ENCODE measurements at regions not wholly inside any gene's neighbourhood (a gene's known extent, or its start where the extent isn't known, plus 50 kb on each side); places are given as distances from the start of the nearest gene placed in this dataset.

DNA sequence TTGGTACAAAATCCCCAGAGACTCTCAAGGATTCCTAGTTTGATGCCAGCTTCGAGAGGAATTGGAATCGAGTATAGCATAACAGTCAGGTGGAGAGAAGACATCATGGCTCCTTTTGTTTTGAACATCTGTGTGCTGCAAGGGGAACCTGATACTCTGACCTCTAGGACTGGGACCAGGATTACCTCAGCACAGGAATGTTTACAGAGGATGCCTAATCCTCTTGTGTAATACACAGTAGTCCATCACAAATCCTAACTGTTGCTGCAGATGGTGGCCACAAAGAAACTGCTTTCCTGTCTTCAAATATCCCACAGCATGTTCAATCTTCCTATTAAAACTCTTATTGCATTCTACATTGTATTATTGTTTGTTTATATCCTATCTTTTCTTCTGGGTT lies 111.8 kb upstream of the PRMT6 start:
- DNase-seq = no peak

DNA sequence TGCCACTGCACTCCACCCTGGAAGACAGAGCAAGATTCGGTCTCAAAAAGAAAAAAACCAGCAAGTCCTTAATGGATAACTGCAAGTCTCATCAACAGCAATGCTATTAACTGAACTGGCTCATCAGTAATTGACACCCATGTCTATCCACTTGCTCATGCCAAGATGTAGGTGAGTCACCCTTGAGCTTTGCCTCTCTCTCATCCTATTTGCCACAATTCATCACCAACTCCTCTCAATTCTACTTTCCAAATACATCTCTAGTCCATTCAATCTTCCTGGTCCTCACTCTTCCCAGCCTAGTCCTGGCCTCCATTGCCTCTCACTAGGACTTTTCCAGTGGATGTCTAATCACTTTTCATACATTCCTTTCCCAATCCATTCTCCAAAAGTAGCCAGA lies 103.7 kb upstream of the PRMT6 start:
- DNase-seq = no peak

DNA sequence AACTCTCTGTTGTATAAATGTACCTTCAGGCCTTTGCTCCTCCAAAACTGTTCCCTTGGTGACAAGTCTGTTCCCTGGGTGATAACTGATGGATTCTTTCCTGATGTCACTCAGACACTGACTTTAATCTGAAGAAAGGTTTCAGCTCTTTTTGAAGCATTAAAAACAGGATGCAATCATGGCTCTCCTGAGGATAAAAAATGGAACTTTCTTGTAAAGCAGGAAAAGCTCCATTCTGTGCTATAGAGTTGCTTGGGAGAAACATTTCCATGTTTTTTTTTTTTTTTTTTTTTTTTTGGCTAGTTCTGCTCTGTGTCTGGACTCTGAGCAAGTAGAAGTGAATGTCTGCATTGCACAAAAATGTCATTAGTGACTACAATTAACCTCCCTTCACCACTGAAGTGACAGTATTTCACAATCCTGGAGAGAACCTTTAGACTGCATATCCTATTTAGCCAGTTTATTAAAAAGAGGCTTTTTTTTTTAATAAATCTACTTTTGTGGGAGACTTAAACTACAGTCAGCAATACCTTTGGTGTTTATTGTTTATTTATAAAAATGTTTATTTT lies 101.7 kb upstream of the PRMT6 start:
- no peak for DNase-seq

DNA sequence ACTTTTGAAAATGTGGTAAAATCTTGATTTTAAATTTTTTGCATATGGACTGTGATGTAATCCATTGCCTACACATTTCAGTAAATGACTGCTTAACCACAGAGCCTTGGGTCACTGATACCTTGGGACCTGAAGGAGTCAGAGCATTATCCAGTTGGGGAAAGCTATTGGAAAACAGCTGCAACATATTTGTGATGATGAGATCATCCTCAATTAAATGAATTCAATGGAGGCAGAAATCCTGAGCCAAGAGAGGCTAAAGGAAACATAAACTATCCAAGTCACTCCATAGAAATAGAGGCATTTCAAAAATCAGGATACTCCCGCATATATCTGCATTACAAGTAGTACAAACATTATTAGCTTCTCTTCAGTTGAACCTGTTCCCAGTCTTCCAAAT lies 99.8 kb upstream of the PRMT6 start:
- DNase-seq = no peak

DNA sequence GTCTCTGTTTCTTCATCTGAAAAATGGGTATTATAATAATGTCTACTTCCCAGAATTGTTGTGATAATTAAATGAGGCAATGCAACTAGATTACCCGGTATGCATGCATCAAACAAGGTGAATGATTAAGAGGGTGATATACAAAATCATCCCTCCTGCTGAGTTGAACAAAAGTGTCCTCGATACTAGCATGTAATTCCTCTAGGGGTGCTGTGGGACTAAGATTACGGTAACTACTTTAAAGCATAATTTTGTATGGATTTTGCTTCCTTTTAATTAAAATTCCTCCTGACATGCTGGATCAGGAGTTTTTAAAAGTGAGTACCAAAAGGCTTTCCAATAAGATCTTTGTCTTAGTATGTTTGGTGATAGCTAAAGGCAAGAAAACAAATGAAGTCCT lies 98.7 kb upstream of the PRMT6 start:
- DNase-seq = no peak

DNA sequence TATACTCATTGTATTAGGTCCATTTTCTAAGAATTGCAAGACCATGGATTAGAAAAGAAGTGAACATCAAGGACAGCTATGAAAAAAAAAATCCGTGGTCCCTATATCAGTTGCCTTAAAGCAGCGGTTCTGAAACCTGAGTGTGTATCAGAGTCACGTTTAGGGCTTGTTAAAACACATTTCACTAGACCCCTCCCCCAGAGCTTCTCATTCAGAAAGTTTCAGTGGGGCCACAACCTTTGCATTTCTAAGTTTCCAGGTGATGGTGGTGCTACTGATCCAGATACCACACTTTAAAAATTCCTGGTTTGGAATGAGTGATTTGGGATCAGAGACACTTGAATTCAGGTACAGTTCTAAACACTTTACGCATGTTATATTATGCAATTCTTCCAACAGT lies 96.1 kb upstream of the PRMT6 start:
- DNase-seq = no peak

DNA sequence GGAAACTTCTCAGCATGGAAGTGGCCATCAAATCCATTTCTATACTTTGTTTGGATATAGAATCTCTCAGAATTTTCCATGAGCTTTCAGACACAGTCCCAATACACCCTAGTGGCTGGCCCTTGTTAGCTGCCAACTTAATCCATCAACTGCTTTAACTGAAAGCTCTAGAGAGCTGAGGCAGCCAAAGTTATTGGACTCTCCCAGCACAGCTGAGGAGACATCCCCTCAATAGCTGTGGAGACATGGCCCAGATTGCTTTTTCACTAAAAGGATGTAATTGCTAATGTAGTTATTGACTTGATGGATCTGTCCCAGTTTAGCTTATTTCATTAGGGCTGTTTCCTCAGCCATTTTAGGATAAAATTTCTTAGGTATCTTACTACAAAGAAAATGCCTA lies 94.8 kb upstream of the PRMT6 start:
- no peak for DNase-seq

DNA sequence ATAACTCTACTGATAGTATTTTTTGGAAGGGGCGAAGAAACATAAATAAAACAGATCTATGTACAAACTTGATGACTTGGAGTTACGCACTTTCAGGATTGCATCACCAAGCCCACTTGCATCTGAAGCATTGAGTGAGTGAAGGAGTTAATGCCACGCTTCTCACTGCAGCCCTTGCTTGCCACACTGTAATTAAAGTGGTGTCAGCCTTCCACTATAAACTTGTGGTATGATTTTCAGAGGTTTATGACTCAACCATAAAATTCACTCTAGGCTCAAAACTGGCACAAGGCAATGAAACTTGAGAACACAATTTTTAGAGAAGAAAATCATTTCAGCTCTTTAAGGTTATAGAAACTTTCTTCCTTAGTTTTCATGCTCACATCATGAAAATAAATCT lies 93.9 kb upstream of the PRMT6 start:
- DNase-seq = no peak

DNA sequence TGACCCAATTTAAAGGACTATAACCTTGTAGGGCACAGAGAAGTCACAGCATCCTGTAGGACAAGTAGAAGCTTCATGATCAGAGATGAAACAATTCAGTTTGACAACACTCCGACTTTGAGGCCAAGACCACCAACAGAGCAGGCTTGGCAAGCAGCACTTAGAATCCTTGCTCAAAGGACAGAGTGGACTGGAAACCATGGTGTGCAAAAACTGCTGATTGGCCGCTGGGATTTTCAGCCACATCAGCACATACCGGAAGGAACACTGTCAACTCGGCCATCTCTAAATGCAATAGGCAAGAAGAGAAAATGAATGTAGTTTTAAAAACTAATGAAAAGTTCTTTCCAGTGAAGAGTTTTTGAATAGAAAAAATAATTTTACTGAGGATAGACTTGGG lies 92.0 kb upstream of the PRMT6 start:
- DNase-seq = no peak

DNA sequence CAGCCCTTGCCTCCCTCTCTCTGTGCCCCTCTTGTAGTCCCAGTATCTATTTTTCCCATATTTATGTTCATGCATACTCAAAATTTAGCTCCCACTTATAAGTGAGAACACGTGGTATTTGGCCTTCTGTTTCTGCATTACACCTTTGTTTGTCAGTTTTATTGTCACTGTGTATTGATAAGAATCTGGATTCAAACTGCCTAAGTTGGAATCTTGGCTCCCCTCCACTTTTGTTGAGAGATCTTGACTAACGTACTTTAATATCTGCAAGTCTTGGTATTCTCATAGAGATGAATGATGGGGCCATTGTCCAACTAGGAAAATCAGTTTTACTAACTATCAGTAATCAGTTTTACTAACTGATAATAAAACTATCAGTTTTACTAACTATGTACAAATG lies 87.8 kb upstream of the PRMT6 start:
- no peak for DNase-seq

DNA sequence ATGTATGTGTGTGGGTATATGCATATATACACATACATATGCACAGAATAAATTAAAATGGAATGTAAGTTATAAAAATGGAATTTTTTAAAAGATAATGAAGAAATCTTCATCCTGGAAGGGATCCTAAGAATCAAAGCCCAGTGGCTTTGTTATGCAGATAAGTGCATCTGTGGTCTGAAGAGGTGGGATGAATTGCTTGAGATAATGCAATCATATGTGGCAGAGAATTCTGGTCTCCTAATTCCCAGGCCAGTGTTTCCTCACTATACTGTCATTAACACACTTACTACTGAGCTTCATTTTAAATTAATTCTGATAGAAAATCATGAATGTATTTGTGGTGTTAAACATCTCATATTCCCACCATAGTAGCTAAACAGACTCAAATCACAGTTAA lies 86.7 kb upstream of the PRMT6 start:
- DNase-seq = no peak

DNA sequence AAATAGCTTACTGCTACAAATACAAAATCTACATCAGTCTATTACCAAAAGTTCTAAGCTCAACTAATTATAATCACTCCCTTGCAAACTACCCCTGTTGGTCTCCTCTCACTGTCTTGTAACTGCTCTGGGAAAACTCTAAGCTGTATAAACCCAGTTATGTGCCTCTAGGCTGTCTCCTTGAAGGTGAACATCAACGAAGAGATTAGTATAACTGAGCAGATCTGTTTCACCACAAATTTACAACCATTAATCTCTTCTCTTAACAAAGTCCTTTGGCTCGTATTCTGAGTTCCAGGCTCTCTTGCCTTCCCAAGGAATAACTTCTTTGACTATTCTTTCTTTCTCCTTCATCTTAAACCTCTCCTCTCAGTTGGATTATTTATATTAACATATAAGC lies 84.4 kb upstream of the PRMT6 start:
- DNase-seq = no peak

DNA sequence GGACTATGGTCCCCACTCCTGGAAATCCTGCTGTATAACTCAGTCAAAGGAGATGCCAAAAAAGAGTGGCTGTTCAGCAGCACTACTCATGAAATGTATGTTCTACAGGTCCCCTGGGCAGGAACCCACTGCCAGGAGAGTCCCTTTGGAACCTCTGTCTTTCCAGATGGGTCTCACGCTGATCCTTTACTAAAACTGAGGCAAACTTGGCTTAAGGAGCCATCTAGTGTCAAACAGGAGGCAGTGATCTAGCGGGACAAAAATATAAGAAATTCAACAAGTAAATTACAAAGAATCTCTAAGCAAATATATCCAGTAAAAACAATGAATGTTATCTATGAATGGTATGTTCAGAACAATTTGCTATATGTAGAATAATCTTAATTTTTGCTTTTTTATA lies 80.5 kb upstream of the PRMT6 start:
- no peak for DNase-seq

DNA sequence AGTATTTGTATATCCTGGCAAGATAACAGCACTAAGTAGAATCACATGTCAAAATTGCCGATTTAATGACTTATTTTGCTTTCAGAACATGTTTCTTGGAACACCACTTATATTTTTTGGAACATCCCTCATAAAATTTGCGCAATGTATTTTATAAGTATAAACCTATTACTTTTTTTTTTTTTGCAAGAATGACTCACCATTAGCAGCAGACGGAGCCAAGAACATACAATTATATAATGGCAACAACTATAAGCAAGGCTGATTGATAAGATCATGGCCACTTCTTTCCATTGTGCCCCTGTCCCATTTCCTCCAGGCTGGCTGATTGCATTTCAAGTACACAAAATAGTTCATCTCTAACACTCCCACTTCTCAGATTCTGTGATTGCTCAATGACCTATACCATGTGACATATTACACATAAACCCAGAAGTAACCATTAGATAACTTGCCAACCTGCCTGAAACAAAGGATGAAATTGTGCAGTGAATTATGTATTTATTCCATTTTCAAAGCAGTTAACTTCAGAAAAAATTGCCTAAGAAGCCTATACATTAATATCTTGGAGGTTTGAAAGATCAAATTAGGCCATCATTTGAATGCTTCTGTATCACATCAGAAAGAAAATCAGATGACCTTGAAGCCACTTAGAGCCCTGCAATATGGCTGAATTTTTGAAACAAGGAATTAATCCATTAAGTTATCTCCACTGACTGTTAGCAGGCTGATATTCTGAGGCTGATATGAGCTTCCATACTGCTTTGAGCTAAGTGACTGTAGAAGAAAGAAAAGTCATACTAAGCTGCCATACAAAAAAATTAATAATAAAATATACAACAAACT lies 77.8 kb upstream of the PRMT6 start:
- no peak for DNase-seq

DNA sequence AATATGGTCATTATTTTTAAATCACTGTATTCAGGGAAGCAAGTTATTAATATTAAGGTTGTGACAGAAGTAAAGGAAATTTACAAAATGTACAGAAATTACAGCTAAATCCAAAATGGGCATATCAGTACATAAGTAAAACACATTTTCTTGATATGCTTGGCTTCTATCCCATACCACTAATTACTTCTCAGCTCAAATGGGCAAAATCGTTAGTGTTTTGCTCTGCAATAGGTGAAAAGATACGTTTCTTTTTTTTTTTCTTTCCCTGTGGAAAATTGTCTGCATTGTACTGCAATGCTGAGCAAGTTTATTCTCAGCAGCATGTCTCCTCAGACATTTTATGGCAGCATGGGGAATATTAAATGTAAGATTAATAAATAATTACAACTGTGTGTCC lies 77.1 kb upstream of the PRMT6 start:
- no peak for DNase-seq

DNA sequence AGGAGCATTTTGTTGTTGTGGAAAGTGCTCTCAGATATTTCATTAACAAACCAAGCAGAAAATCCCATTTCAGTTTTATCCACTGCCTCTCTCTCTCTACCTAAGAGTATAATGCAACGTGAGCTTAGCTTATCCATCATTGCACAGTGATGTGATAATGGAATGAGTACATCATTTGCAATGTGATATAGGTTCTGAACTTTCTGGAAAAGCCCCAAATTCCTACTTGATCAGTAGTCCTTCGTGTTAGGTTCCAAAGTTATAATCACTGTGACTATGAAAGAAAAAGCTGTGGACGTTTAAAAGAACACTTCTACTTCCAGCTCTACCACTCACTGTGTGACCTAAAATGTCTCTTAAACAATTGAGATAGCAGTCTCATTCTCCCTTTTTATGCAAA lies 76.4 kb upstream of the PRMT6 start:
- no peak for DNase-seq

DNA sequence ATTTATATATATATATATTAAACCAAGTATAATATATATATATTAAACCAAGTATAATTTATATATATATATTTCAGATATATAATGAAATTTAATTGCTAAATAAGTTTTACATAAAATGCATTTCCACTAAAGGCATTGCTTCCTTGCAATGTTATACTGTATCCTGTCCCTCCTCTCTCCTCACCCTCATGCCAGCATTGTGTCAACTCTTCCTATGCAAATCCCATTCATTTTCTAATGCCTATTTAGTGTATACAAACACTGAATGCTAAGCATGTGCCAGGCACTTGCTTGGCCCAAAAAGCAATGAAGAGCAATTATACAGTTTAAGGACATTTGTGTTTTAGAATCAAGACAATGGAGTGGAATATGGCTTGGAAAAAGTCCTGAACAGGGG lies 71.7 kb upstream of the PRMT6 start:
- no peak for DNase-seq

DNA sequence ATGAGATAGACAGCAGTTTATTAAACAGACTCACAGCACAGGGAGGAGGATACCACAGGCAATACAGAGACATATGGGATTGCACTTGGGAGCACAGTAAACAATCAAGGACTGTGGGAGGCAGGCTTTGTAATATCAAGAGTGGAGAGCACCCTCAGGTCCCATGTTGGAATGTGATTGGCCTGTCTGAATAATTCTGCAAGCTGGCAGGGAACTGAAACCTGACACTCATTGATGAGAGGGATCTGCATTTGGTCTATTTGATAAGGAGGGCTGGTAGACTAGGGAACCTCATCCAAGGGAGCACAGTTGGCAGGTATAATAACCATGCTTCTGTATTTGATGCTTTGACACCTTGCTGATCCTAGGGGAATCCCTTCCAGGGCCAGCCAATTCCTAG lies 69.9 kb upstream of the PRMT6 start:
- no peak for DNase-seq

DNA sequence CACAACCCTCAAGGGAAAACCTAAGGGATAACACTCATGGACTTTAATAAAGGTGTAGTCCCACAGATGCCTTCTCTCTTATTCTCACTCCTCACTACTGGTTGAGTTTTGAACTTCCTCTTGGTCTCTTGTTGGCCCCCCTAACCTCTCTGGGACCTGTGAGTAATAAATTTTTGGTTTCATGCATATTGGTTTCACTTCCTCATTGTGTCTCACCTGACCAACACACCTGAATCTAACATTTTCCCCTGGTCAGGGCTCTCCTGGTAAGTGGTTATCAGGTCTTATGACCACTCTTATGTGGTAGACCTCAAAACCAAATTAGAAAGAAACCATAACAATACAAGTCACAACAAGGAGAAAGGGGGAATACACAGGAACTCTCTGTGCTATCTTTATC lies 60.5 kb upstream of the PRMT6 start:
- no peak for DNase-seq

DNA sequence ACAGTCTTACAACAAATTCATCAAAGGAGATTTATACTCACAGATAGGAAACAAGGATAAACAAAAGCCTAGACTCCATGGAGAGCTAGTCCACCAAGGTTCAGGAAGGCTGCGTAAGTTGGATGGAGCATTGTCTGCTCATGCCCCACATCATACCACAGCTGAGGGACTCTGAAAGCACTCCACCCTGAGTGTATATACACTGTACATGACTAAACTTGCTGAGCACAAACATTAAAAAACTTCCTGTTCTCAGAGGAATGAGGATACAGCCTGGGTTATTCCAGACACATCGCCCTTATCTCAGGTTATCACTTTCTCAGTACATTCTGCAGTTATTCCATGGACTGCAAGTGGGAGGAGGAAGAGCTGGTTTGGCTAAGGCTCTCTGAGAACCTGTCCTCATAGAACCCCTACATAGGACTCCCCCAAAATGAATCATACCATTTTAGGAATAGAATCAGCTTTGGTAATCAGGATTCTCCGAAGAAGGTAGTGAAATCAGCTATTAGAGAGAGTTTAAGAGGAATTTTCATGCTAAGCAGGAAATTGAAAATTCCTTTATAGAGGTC lies 58.0 kb upstream of the PRMT6 start:
- no peak for DNase-seq

DNA sequence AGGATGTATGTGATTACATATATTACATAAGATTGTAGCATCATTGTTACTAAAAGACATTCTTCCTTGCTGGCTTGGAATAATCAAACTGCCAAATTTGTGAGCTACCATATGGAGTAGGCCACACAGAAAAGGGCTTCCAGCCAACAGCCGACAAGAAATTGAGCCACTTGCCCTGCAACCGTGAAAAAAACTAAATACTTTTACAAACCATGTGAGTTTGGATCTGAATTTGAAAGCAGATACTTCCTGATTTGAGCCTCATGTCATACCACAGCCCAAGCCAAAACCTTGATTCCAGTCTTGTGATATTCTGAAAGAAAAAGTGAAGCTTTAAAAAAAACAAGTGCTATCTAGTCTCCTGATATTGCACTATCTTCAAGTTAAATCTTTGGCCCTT lies 55.6 kb upstream of the PRMT6 start:
- DNase-seq = no peak

DNA sequence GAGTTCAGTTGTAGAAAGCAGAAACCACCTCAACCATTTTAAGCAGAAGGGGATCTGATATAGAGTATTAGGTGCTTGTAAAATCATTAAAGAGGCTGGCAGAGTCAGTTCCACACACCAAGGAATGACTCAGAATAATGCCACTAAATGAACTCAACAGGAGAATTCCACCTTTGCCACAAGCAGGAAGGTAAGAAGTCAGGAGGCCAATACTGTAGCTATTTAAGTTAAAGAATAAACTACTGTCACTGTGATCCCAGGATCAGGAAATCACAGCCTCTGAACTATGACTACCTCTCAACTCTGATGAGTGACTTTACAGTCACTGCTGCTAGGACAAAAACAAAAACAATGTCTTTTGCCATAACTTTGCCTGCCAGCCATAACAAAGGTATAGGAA lies 52.5 kb upstream of the PRMT6 start:
- no peak for DNase-seq

DNA sequence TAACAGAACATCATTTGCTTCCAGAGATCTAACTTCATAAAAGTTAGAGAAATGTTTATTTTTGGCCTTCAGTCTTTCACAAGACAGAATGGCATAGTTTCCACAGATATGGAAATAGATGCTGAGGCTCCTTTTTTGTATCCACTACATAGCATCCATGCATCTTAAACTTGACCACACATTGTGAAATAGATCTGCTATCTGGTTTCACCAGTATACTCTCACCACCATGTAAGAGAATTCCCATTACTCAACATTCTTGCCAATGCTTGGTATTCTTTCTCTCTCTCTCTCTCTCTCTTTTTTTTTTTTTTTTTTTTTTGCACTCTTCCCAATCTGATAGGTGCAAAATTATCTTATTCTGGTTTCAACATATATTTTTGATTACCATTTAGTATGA lies 52.1 kb upstream of the PRMT6 start:
- DNase-seq = no peak

All from midbrain (tissue), 1 donor.